GM20000 (cell line): ENCODE measurements at regions not wholly inside any gene's neighbourhood (a gene's known extent, or its start where the extent isn't known, plus 50 kb on each side); places are given as distances from the start of the nearest gene placed in this dataset.

ENCODE experiments used
- DNase-seq: peaks from one replicate; pipeline ENCODE4 v3.0.0; 2012; ENCODE audit warnings: low spot score
- TF ChIP-seq, protein P1 (sequence below): IDR thresholded peaks from 2 replicates; pipeline ENCODE4 v1.5.1; 2012; ENCODE audit warnings: mild to moderate bottlenecking, control low read depth; ENCODE audit errors: extremely low read depth, missing control alignments

GRCh38 chr17:13395346-13395745, 206.4 kb downstream of the HS3ST3A1 start:
- TF ChIP-seq, protein P1, sequence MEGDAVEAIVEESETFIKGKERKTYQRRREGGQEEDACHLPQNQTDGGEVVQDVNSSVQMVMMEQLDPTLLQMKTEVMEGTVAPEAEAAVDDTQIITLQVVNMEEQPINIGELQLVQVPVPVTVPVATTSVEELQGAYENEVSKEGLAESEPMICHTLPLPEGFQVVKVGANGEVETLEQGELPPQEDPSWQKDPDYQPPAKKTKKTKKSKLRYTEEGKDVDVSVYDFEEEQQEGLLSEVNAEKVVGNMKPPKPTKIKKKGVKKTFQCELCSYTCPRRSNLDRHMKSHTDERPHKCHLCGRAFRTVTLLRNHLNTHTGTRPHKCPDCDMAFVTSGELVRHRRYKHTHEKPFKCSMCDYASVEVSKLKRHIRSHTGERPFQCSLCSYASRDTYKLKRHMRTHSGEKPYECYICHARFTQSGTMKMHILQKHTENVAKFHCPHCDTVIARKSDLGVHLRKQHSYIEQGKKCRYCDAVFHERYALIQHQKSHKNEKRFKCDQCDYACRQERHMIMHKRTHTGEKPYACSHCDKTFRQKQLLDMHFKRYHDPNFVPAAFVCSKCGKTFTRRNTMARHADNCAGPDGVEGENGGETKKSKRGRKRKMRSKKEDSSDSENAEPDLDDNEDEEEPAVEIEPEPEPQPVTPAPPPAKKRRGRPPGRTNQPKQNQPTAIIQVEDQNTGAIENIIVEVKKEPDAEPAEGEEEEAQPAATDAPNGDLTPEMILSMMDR, result no peak
- DNase-seq, result no peak

DNA sequence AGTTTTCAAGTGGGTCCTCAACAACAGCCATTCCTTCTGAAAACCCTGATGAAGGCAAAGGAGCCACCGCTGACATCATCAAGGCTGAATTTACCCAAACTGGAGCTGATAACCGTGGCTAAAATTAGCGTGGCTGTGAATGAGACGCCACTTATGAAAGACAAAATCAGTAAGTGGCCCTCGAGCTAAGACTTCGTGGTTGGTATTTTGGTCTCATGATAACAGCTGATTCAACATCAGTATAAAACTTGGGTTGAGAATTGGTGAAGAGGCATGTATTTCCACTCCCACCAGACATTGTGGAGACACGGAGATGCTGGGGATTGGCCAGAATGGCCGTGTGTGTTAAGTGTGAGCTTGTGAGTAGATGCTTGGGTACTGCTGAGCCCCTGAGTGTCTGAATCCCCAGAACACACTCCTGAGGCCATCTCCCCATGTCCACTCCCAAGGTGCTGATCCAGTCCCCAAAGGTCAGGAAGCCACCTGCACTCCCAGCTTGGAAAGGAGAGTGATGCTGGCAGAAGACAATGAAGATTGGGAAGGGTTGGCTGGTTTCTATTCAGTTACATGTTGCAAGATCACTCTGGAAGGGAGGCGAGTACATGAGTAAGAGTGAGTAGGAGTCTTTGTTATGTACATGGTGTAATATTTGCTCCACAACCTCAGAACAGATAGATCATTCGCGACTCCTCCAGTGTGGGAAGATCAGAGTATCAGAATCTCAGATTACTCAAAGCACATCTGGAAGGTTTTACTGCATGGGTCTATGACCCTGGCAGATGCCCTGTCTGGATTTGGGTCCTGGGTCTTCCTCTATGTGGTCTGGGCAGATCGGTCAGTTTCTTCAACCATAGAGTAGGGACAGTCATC, 207.7 kb downstream of the HS3ST3A1 start:
- no peak for DNase-seq
- TF ChIP-seq, protein P1, result no peak

- TF ChIP-seq, protein P1, result no peak
- no peak for DNase-seq
These were observed 213.8 kb downstream of the HS3ST3A1 start for GRCh38 chr17:13387952-13388351.

DNA sequence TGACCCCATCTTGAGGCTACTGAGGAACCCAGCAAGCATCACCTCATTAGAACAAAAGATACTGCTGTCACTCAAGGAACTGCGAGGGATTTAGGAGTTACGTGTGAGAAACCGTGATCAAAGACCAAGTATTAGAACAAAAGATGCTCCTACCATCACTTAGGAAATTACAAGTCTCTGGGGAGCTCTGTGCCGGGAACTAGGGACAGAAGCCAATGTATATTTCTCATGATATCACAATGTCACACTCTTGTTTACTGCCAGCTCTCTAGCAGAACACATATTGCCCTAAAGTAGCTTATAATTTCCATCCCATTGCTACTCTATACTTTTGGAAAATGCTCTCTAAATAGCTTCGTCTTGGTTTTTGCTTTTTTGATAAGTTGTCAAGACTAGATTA, 214.5 kb downstream of the HS3ST3A1 start:
- DNase-seq, result no peak
- TF ChIP-seq, protein P1, result no peak

DNA sequence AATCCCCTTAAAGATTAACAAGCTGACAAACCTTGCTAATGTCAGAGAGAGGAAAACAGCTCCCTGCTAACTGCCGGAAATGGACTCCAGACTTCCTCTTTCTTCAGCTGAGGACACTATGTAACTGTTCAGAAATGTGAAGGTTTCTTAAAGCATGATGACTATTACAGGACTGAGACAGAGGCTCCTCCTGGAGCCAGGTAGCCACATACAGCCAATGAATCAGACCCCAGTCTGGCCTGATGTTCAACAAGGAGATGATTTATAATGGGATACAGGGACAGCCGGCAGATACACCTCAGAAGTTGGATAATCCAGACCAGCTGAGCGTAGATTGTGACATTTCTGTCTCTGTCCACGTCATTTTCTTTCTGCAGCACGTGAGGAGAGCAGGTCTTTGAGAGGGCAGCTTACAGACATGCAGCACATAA, 216.2 kb downstream of the HS3ST3A1 start:
- TF ChIP-seq, protein P1, result no peak
- no peak for DNase-seq

GRCh38 chr17:13384626-13385025, 217.1 kb downstream of the HS3ST3A1 start:
- no peak for DNase-seq
- TF ChIP-seq, protein P1, result no peak

GRCh38 chr17:13378361-13378760, 223.4 kb downstream of the HS3ST3A1 start:
- TF ChIP-seq, protein P1, result no peak
- DNase-seq, result no peak
